PC-9 (cell line): ENCODE measurements at regions not wholly inside any gene's neighbourhood (a gene's known extent, or its start where the extent isn't known, plus 50 kb on each side); places are given as distances from the start of the nearest gene placed in this dataset.

Experiments used
- BruUV-seq: library from RNA; stranded (reverse); fragments of 400-500 nt; replicated peaks from 2 replicates; lab custom pipeline; 2021; lab: Mats Ljungman, UMichigan
- CTCF ChIA-PET: fragments of 300-600 bp; sonication (Branson Sonifier 250); formaldehyde crosslinking; loops from one replicate; lab custom pipeline; 2022; ENCODE audit warnings: antibody characterized with exemption; lab: Charles Lee
- POLR2A ChIA-PET: fragments of 300-600 bp; sonication (Branson Sonifier 250); formaldehyde crosslinking; loops from one replicate; lab custom pipeline; 2022; ENCODE audit warnings: antibody characterized with exemption; ENCODE audit not compliant: unreplicated experiment; lab: Charles Lee
- DNase-seq, 2 experiments: peaks; one replicate each; pipeline versions ENCODE4 v3.0.0 to v3.0.0-alpha.2; 2015 to 2022; ENCODE audit warnings: mixed read lengths in 1 of 2
- H2AFZ ChIP-seq: fragments of 200-600 bp; sonication (generic); 2 replicates; pipeline ENCODE4 v1.8.1; 2017; ENCODE audit warnings: antibody characterized with exemption
- H3F3A ChIP-seq: fragments of 200-600 bp; sonication (generic); 2 replicates; pipeline ENCODE4 v1.8.1; 2017; ENCODE audit warnings: antibody characterized with exemption, mild to moderate bottlenecking, low read depth; ENCODE audit not compliant: insufficient read depth
- H3K27ac ChIP-seq: fragments of 200-600 bp; sonication (generic); 2 replicates; pipeline ENCODE4 v1.6.1; 2016; ENCODE audit warnings: mixed run types
- H3K27me3 ChIP-seq: fragments of 200-600 bp; sonication (generic); 2 replicates; pipeline ENCODE4 v1.6.1; 2016; ENCODE audit warnings: low read depth, mixed run types; ENCODE audit not compliant: insufficient read depth
- H3K36me3 ChIP-seq: fragments of 200-600 bp; sonication (generic); 2 replicates; pipeline ENCODE4 v1.6.1; 2016; ENCODE audit warnings: low read depth, mixed run types
- H3K4me1 ChIP-seq: fragments of 200-600 bp; sonication (generic); replicated peaks from 2 replicates; pipeline ENCODE4 v1.6.1; 2016; ENCODE audit warnings: mixed run types; ENCODE audit not compliant: insufficient read depth
- H3K4me2 ChIP-seq: fragments of 200-600 bp; sonication (generic); 2 replicates; pipeline ENCODE4 v1.6.1; 2017; ENCODE audit warnings: mixed run types
- H3K4me3 ChIP-seq: fragments of 200-600 bp; sonication (generic); 2 replicates; pipeline ENCODE4 v1.6.1; 2016; ENCODE audit warnings: mixed run types
- H3K79me2 ChIP-seq: fragments of 200-600 bp; sonication (generic); 2 replicates; pipeline ENCODE4 v1.6.1; 2017; ENCODE audit warnings: low read depth, mixed run types
- H3K9me2 ChIP-seq: fragments of 200-600 bp; sonication (generic); 2 replicates; pipeline ENCODE4 v1.8.1; 2017; ENCODE audit warnings: mild to moderate bottlenecking; ENCODE audit not compliant: insufficient read depth
- H3K9me3 ChIP-seq: fragments of 200-600 bp; sonication (generic); 2 replicates; pipeline ENCODE4 v1.8.1; 2016; ENCODE audit warnings: low read depth; ENCODE audit not compliant: insufficient read depth
- H4K20me1 ChIP-seq: fragments of 200-600 bp; sonication (generic); 2 replicates; pipeline ENCODE4 v1.8.1; 2017; ENCODE audit not compliant: insufficient read depth
- EZH2 ChIP-seq: fragments of 200-600 bp; sonication (generic); IDR thresholded peaks from 2 replicates; pipeline ENCODE4 v1.8.0; 2017; ENCODE audit warnings: antibody characterized with exemption, low read depth
- intact Hi-C: fragments of 100-400 bp; cut with micrococcal nuclease; formaldehyde crosslinking; loops from one replicate; pipeline ENCODE4 v1.10.0; 2022; ENCODE audit not compliant: unreplicated experiment
- TF ChIP-seq, protein P1 (sequence below): fragments of 200-600 bp; sonication (generic); conservative IDR thresholded peaks from 2 replicates; pipeline ENCODE4 v1.6.1; 2017; ENCODE audit warnings: mixed run types, antibody characterized with exemption, mild to moderate bottlenecking, moderate library complexity

DNA sequence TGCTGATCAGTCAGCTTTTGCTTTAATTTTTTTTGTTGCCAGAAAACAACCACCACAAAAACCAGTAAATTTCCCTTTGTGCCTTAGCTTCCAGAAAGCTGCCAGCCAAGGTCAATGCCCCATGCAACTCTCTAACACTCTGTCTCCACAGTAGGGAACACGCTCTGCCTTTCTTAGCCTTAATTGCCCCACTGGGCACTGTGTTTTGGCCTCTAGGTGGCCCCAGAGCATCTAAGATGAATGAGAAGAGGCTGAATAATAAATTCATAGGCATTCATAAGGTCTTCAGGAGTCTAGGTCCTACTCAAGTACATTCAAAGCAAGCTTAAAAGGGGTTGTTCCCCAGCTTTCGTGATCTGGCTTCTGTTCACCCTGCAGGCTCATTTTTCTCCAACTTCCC, 57.7 kb upstream of the PASD1 start:
- H3K79me2 ChIP-seq, result no peaks in the 10 kb centered on the region
- TF ChIP-seq, protein P1, sequence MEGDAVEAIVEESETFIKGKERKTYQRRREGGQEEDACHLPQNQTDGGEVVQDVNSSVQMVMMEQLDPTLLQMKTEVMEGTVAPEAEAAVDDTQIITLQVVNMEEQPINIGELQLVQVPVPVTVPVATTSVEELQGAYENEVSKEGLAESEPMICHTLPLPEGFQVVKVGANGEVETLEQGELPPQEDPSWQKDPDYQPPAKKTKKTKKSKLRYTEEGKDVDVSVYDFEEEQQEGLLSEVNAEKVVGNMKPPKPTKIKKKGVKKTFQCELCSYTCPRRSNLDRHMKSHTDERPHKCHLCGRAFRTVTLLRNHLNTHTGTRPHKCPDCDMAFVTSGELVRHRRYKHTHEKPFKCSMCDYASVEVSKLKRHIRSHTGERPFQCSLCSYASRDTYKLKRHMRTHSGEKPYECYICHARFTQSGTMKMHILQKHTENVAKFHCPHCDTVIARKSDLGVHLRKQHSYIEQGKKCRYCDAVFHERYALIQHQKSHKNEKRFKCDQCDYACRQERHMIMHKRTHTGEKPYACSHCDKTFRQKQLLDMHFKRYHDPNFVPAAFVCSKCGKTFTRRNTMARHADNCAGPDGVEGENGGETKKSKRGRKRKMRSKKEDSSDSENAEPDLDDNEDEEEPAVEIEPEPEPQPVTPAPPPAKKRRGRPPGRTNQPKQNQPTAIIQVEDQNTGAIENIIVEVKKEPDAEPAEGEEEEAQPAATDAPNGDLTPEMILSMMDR, result peak; percentile 74
- TF ChIP-seq EZH2, result no peak
- peak in 1 of 2 experiments; percentile 22 for DNase-seq
- no peaks in the 10 kb centered on the region for H3K36me3 ChIP-seq
- peaks cover 36% of the 10 kb centered on the region for H3K27me3 ChIP-seq
- H3K4me3 ChIP-seq, result no peak overlapping the region
- intact Hi-C loops, result loop anchor here (5.0 to 10.0 kb wide), 3 partner anchors 351 to 1319 kb away; no protein-coding TSS in a partner anchor
- H3K27ac ChIP-seq, result no peak overlapping the region
- no peaks in the 10 kb centered on the region for H3K4me1 ChIP-seq
- no peaks in the 10 kb centered on the region for H3K9me3 ChIP-seq
- H3F3A ChIP-seq, result no peaks in the 10 kb centered on the region
- ChIA-PET POLR2A (no interaction called here), CTCF (no interaction called here)
- no peak overlapping the region for H2AFZ ChIP-seq
- BruUV-seq, result no TSS peak
- H3K9me2 ChIP-seq, result no peaks in the 10 kb centered on the region
- H3K4me2 ChIP-seq, result no peak overlapping the region
- no peaks in the 10 kb centered on the region for H4K20me1 ChIP-seq

DNA sequence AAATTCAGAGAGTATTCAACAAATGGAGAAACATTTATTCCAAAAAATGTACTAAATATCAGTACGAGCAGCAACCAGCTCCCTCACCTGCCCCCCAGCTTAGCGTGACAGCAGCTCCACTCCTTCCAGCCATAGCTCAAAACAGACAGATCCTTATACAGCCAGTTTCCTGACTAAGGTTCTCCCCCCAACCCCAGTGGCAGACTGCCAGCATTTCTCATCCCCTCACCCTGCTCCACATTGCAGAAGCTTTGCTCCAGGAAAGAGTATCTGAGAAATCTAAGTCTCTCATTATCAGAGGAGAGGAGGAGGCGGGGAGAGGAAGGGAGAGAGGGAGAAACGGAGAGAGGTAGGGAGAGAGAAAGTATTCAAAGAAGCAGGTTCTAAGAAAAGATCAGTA, 53.3 kb upstream of the PASD1 start:
- Histone ChIP-seq H3K4me3 (no peak overlapping the region), H3K4me1 (no peaks in the 10 kb centered on the region), H4K20me1 (no peaks in the 10 kb centered on the region), H3K9me2 (no peaks in the 10 kb centered on the region), H3K4me2 (no peak overlapping the region), H2AFZ (no peak overlapping the region), H3K27ac (no peak overlapping the region), H3F3A (no peaks in the 10 kb centered on the region), H3K79me2 (no peaks in the 10 kb centered on the region), H3K27me3 (peaks cover 51% of the 10 kb centered on the region), H3K36me3 (no peaks in the 10 kb centered on the region), H3K9me3 (no peaks in the 10 kb centered on the region)
- DNase-seq, result no peak
- no TSS peak for BruUV-seq
- ChIA-PET POLR2A (no interaction called here), CTCF (no interaction called here)
- TF ChIP-seq EZH2, result no peak
- TF ChIP-seq, protein P1, result no peak
- intact Hi-C loops, result no loop called here

DNA sequence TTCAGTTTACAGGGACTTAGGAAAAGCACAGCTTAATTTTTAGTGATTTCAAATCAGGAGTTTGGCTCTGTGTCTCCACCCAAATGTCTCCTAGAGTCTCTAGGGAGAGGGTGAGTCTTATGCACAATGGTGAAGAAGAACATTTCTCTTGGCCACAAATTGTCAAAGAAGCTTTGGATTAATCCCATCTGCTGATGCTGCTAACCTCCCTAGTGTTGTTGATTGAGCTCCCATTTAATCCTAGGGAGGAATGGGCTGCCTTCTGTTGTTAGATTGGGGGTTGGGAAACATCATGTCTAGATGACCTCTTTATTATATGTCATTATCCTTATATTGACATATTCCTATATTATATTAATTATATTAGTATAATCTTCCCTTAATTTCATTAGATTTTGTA, 50.0 kb upstream of the PASD1 start:
- Histone ChIP-seq H2AFZ (no peak overlapping the region), H3F3A (no peaks in the 10 kb centered on the region), H3K9me2 (no peaks in the 10 kb centered on the region), H4K20me1 (no peaks in the 10 kb centered on the region), H3K27ac (no peak overlapping the region), H3K4me2 (no peak overlapping the region), H3K4me1 (no peaks in the 10 kb centered on the region), H3K79me2 (no peaks in the 10 kb centered on the region), H3K36me3 (no peaks in the 10 kb centered on the region), H3K27me3 (peaks cover 75% of the 10 kb centered on the region), H3K9me3 (no peaks in the 10 kb centered on the region), H3K4me3 (no peak overlapping the region)
- intact Hi-C loops, result no loop called here
- BruUV-seq, result no TSS peak
- no peak for DNase-seq
- POLR2A ChIA-PET, result no interaction called here
- CTCF ChIA-PET, result no interaction called here
- no peak for TF ChIP-seq EZH2
- TF ChIP-seq, protein P1, result no peak
